Endothelial cell of umbilical vein (primary cell): ENCODE measurements at regions not wholly inside any gene's neighbourhood (a gene's known extent, or its start where the extent isn't known, plus 50 kb on each side); places are given as distances from the start of the nearest gene placed in this dataset.

ENCODE experiments used
- BruUV-seq: library from RNA; stranded (reverse); fragments of 400-500 nt; replicated peaks from 2 replicates; lab custom pipeline; 2021; lab: Mats Ljungman, UMichigan
- CTCF ChIA-PET: fragments of 300-600, 350-600 bp; sonication (Branson Sonifier 250); formaldehyde crosslinking; loops from one replicate; lab custom pipeline; 2021; ENCODE audit warnings: antibody characterized with exemption, inconsistent platforms; lab: Charles Lee
- POLR2A ChIA-PET: fragments of 300-600, 350-600 bp; sonication (Branson Sonifier 250); formaldehyde crosslinking; loops from one replicate; lab custom pipeline; 2021; ENCODE audit warnings: antibody characterized with exemption, inconsistent platforms; lab: Charles Lee
- DNase-seq: peaks from one replicate; pipeline ENCODE4 v3.0.0-alpha.2; 2011; ENCODE audit warnings: low read depth, low spot score
- FAIRE-seq: peaks from 2 replicates; lab custom pipeline; 2011; peaks lifted over from hg19 to GRCh38; lab: Jason Lieb, UNC
- H2AFZ ChIP-seq: 2 replicates; pipeline ENCODE4 v1.6.0; 2012; ENCODE audit warnings: low read depth, low read length, control low read depth, inconsistent platforms
- H3K27ac ChIP-seq: 2 replicates; pipeline ENCODE4 v1.5.1; 2011; ENCODE audit warnings: low read depth, mild to moderate bottlenecking, control low read depth, low read length, moderate library complexity; ENCODE audit not compliant: insufficient read depth
- H3K27me3 ChIP-seq, 2 experiments: 2 replicates each; pipeline versions ENCODE4 v1.6.0 to v1.6.1; 2011; ENCODE audit warnings: low read length in 2 of 2, mixed read lengths in 1 of 2; ENCODE audit not compliant: control insufficient read depth in 2 of 2, insufficient read depth in 2 of 2
- H3K36me3 ChIP-seq, 2 experiments: 2 replicates in 1 of 2; 3 replicates in 1 of 2; pipeline ENCODE4 v1.5.1; 2011; ENCODE audit warnings: low read length in 2 of 2, mild to moderate bottlenecking in 1 of 2, moderate library complexity in 1 of 2; ENCODE audit not compliant: control insufficient read depth in 2 of 2, insufficient read depth in 2 of 2; ENCODE audit errors: extremely low read depth in 1 of 2
- H3K4me1 ChIP-seq: 3 replicates; pipeline ENCODE4 v1.5.1; 2011; ENCODE audit warnings: mild to moderate bottlenecking, low read length; ENCODE audit not compliant: control insufficient read depth, insufficient read depth; ENCODE audit errors: extremely low read depth
- H3K4me2 ChIP-seq: 2 replicates; pipeline ENCODE4 v1.6.1; 2011; ENCODE audit warnings: low read length, control low read depth, mixed read lengths; ENCODE audit not compliant: insufficient read depth
- H3K4me3 ChIP-seq, 3 experiments: fragments of 200-600 bp in 1 of 3; sonication (generic), shearing (Covaris generic) in 1 of 3; replicated peaks in 1 of 3; 2 replicates each; pipeline ENCODE4 v1.5.1; 2011 to 2016; ENCODE audit warnings: control low read depth in 3 of 3, low read length in 3 of 3, mild to moderate bottlenecking in 2 of 3, inconsistent platforms in 1 of 3, low read depth in 1 of 3, moderate library complexity in 1 of 3; ENCODE audit not compliant: insufficient read depth in 1 of 3
- H3K79me2 ChIP-seq: 2 replicates; pipeline ENCODE4 v1.6.0; 2012; ENCODE audit warnings: low read length, inconsistent platforms; ENCODE audit not compliant: control insufficient read depth, insufficient read depth
- H3K9ac ChIP-seq: replicated peaks from 2 replicates; pipeline ENCODE3; 2011; ENCODE audit warnings: low read length, control low read depth; ENCODE audit not compliant: insufficient read depth; ENCODE audit errors: extremely low read depth
- H3K9me1 ChIP-seq: replicated peaks from 3 replicates; pipeline ENCODE4 v1.6.0; 2011; ENCODE audit warnings: mild to moderate bottlenecking, low read length; ENCODE audit not compliant: control insufficient read depth, insufficient read depth; ENCODE audit errors: extremely low read depth
- H3K9me3 ChIP-seq: replicated peaks from 2 replicates; pipeline ENCODE4 v1.5.1; 2012; ENCODE audit warnings: low read length, inconsistent platforms; ENCODE audit not compliant: control insufficient read depth, insufficient read depth
- H4K20me1 ChIP-seq: replicated peaks from 2 replicates; pipeline ENCODE3; 2011; ENCODE audit warnings: mild to moderate bottlenecking, low read length; ENCODE audit not compliant: control insufficient read depth, insufficient read depth; ENCODE audit errors: extremely low read depth
- EZH2 ChIP-seq: IDR thresholded peaks from 2 replicates; pipeline ENCODE4 v1.6.1; 2012; ENCODE audit warnings: borderline replicate concordance, low read depth, mild to moderate bottlenecking, moderate library complexity, low read length, inconsistent platforms; ENCODE audit not compliant: severe bottlenecking
- FOS ChIP-seq: IDR thresholded peaks from 2 replicates; pipeline ENCODE4 v1.6.1; 2011; ENCODE audit warnings: mild to moderate bottlenecking, low read length, moderate library complexity, borderline replicate concordance; ENCODE audit not compliant: insufficient read depth
- GATA2 ChIP-seq: IDR thresholded peaks from 2 replicates; pipeline ENCODE4 v1.7.0; 2011; ENCODE audit warnings: low read depth, mild to moderate bottlenecking, moderate library complexity, mixed read lengths, low read length; ENCODE audit not compliant: insufficient read length, insufficient read depth
- JUN ChIP-seq: IDR thresholded peaks from 2 replicates; pipeline ENCODE4 v1.6.1; 2011; ENCODE audit warnings: borderline replicate concordance, low read depth; ENCODE audit not compliant: insufficient read length, insufficient read depth
- MYC ChIP-seq: IDR thresholded peaks from one replicate; pipeline ENCODE4 v1.6.1; 2011; ENCODE audit warnings: mild to moderate bottlenecking, low read depth, low read length
- POLR2A ChIP-seq: IDR thresholded peaks from 2 replicates; pipeline ENCODE4 v1.6.1; 2012; ENCODE audit warnings: low read depth, mild to moderate bottlenecking, control low read depth, low read length
- POLR2AphosphoS5 ChIP-seq: IDR thresholded peaks from 2 replicates; pipeline ENCODE4 v1.6.1; 2012; ENCODE audit warnings: low read depth, mild to moderate bottlenecking, control low read depth, low read length, moderate library complexity; ENCODE audit not compliant: insufficient read depth
- dilution Hi-C: fragments of 300-500 bp; cut with MboI; formaldehyde crosslinking; loops from one replicate; pipeline ENCODE4 v1.15.0; 2019; ENCODE audit warnings: low sequenced_read_pairs; ENCODE audit not compliant: extremely low pct_ligation_motif_present
- intact Hi-C: fragments of 100-400 bp; cut with micrococcal nuclease; formaldehyde crosslinking; loops from one replicate; pipeline ENCODE4 v1.10.0; 2022
- TF ChIP-seq, protein P1 (sequence below), 2 donors: IDR thresholded peaks; 1 replicate in 1 of 2; 2 replicates in 1 of 2; pipeline ENCODE4 v1.5.1; 2011; ENCODE audit warnings: low read length in 2 of 2, mild to moderate bottlenecking in 2 of 2, moderate library complexity in 2 of 2, control low read depth in 1 of 2, inconsistent platforms in 1 of 2, low read depth in 1 of 2; ENCODE audit not compliant: insufficient read depth in 1 of 2; ENCODE audit errors: extremely low read depth in 1 of 2
- TF ChIP-seq, protein P2 (sequence below): IDR thresholded peaks from 2 replicates; pipeline ENCODE4 v1.6.1; 2011; ENCODE audit not compliant: insufficient read depth, insufficient read length

DNA sequence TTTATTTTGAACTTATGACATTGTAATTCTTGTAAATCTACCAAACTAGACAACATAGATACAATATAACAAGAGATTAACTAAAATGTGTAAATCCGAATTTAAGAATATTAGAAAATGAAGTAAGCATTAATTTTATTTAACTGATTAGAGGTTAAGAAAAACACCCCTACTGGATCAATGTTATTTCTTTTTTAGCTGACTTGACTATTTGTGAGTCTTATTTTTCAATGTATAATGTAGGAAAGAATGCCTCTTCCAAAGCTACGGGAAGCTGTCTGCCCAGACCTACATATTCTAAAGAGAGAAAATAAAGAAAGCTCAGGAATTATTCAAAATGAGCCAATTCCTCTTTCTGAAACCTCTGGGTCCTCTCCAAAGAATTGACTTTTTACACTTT is 490.8 kb upstream of the CDH7 start:
- TF ChIP-seq, protein P1, sequence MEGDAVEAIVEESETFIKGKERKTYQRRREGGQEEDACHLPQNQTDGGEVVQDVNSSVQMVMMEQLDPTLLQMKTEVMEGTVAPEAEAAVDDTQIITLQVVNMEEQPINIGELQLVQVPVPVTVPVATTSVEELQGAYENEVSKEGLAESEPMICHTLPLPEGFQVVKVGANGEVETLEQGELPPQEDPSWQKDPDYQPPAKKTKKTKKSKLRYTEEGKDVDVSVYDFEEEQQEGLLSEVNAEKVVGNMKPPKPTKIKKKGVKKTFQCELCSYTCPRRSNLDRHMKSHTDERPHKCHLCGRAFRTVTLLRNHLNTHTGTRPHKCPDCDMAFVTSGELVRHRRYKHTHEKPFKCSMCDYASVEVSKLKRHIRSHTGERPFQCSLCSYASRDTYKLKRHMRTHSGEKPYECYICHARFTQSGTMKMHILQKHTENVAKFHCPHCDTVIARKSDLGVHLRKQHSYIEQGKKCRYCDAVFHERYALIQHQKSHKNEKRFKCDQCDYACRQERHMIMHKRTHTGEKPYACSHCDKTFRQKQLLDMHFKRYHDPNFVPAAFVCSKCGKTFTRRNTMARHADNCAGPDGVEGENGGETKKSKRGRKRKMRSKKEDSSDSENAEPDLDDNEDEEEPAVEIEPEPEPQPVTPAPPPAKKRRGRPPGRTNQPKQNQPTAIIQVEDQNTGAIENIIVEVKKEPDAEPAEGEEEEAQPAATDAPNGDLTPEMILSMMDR (IDR thresholded peaks at IDR 0.05; ENCODE audit: extremely low read depth in 1 of 2, insufficient read depth in 1 of 2, low read depth in 1 of 2, low read length in 2 of 2), result no peak
- TF ChIP-seq JUN (no peak), MYC (no peak), POLR2A (no peak), POLR2AphosphoS5 (no peak), GATA2 (no peak), EZH2 (no peak), FOS (no peak)
- TF ChIP-seq, protein P2, sequence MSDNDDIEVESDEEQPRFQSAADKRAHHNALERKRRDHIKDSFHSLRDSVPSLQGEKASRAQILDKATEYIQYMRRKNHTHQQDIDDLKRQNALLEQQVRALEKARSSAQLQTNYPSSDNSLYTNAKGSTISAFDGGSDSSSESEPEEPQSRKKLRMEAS, result no peak
- Histone ChIP-seq H3K4me1 (no peaks in the 10 kb centered on the region), H3K27me3 (no peaks in the 10 kb centered on the region), H3K4me2 (no peak overlapping the region), H3K9ac (no peak overlapping the region), H3K9me1 (no peaks in the 10 kb centered on the region), H2AFZ (no peak overlapping the region), H4K20me1 (no peaks in the 10 kb centered on the region), H3K9me3 (no peaks in the 10 kb centered on the region), H3K27ac (no peak overlapping the region), H3K36me3 (no peaks in the 10 kb centered on the region), H3K79me2 (no peaks in the 10 kb centered on the region), H3K4me3 (no peak overlapping the region)
- intact Hi-C loops, result no loop called here
- BruUV-seq, result no TSS peak
- ChIA-PET POLR2A (no interaction called here), CTCF (no interaction called here)
- no peak for DNase-seq
- no peak for FAIRE-seq
- dilution Hi-C loops, result no loop called here
